Neural progenitor cell (in vitro differentiated cells): ENCODE measurements at regions not wholly inside any gene's neighbourhood (a gene's known extent, or its start where the extent isn't known, plus 50 kb on each side); places are given as distances from the start of the nearest gene placed in this dataset.

Source experiments
- DNase-seq: peaks from one replicate; pipeline ENCODE4 v3.0.0-alpha.2; 2016; ENCODE audit warnings: low spot score
- H2AFZ ChIP-seq: fragments of 200-600 bp; sonication (generic); replicated peaks from 2 replicates; pipeline ENCODE4 v1.6.1; 2016; ENCODE audit warnings: antibody characterized with exemption
- H3F3A ChIP-seq: fragments of 200-600 bp; sonication (generic); 2 replicates; pipeline ENCODE4 v1.6.1; 2016; ENCODE audit warnings: antibody characterized with exemption, low read depth
- H3K27ac ChIP-seq: fragments of 200-600 bp; sonication (generic); 2 replicates; pipeline ENCODE4 v1.5.1; 2016; ENCODE audit warnings: mild to moderate bottlenecking
- H3K27me3 ChIP-seq: fragments of 200-600 bp; sonication (generic); 2 replicates; pipeline ENCODE4 v1.6.1; 2016; ENCODE audit warnings: mild to moderate bottlenecking, moderate library complexity
- H3K36me3 ChIP-seq: fragments of 200-600 bp; sonication (generic); 2 replicates; pipeline ENCODE4 v1.5.1; 2016
- H3K4me1 ChIP-seq: fragments of 200-600 bp; sonication (generic); 2 replicates; pipeline ENCODE4 v1.6.1; 2016; ENCODE audit warnings: mixed run types
- H3K4me2 ChIP-seq: fragments of 200-600 bp; sonication (generic); 2 replicates; pipeline ENCODE4 v1.6.1; 2016
- H3K4me3 ChIP-seq: fragments of 200-600 bp; sonication (generic); 2 replicates; pipeline ENCODE4 v1.5.1; 2016
- H3K79me2 ChIP-seq: fragments of 200-600 bp; sonication (generic); 2 replicates; pipeline ENCODE4 v1.6.1; 2016; ENCODE audit warnings: low read depth
- H3K9ac ChIP-seq: fragments of 200-600 bp; sonication (generic); 2 replicates; pipeline ENCODE4 v1.6.1; 2016
- H3K9me3 ChIP-seq: fragments of 200-600 bp; sonication (generic); 2 replicates; pipeline ENCODE4 v1.5.1; 2016; ENCODE audit warnings: low read depth
- H4K20me1 ChIP-seq: fragments of 200-600 bp; sonication (generic); 2 replicates; pipeline ENCODE4 v1.6.1; 2016; ENCODE audit warnings: low read depth
- H3K27ac Mint-ChIP-seq: 3 replicates; pipeline ENCODE4 v1.8.0; 2021; ENCODE audit warnings: mixed read lengths
- H3K27me3 Mint-ChIP-seq: 2 replicates; pipeline ENCODE4 v1.8.0; 2022; ENCODE audit warnings: low read depth, mild to moderate bottlenecking, inconsistent platforms, moderate library complexity, mixed read lengths; ENCODE audit not compliant: insufficient read depth
- H3K36me3 Mint-ChIP-seq: 3 replicates; pipeline ENCODE4 v1.8.0; 2021; ENCODE audit warnings: mixed read lengths
- H3K4me1 Mint-ChIP-seq: 3 replicates; pipeline ENCODE4 v1.8.0; 2021; ENCODE audit warnings: mixed read lengths
- H3K4me3 Mint-ChIP-seq: 3 replicates; pipeline ENCODE4 v1.8.0; 2021; ENCODE audit warnings: mild to moderate bottlenecking, moderate library complexity, mixed read lengths
- H3K9me3 Mint-ChIP-seq: 3 replicates; pipeline ENCODE4 v1.8.0; 2020; ENCODE audit warnings: mixed read lengths
- EZH2 ChIP-seq: fragments of 200-600 bp; sonication (generic); IDR thresholded peaks from 2 replicates; pipeline ENCODE4 v1.6.1; 2017; ENCODE audit warnings: antibody characterized with exemption, mild to moderate bottlenecking, moderate library complexity
- EZH2phosphoT487 ChIP-seq: fragments of 200-600 bp; sonication (generic); IDR thresholded peaks from 2 replicates; pipeline ENCODE4 v1.6.1; 2017; ENCODE audit warnings: antibody characterized with exemption
- TF ChIP-seq, protein P1 (sequence below): fragments of 200-600 bp; sonication (generic); IDR thresholded peaks from 2 replicates; pipeline ENCODE4 v1.5.1; 2017; ENCODE audit warnings: antibody characterized with exemption, mild to moderate bottlenecking

DNA sequence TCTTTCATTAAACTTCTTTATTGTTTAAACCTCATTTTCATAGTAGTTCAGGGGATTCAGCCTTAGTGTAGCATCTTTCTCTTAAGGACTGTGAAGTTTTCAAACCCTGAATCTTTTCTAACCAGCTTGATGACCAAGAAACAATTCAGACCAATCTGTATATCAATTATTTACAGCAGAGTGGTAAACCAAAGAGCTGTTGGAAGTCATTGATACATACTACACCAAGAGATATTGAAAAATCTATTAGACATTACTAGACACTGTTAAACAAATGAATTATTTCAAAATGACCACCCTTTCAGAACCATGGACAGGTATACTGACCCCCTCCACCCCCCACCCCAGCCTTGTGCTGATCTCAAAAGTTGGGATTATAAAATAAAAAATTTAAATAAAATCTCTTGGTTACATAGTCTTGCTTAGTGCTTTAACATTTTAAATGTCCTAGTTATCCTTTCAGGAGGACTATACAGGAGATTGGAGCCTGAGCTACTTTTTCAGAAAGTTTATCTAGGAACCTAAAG lies 143.9 kb upstream of the LSM8 start:
- Histone ChIP-seq H3K4me2 (no peak overlapping the region), H3K27ac (no peak overlapping the region), H4K20me1 (no peaks in the 10 kb centered on the region), H2AFZ (no peak overlapping the region), H3K4me3 (no peak overlapping the region), H3F3A (no peaks in the 10 kb centered on the region), H3K9me3 (no peaks in the 10 kb centered on the region), H3K36me3 (no peaks in the 10 kb centered on the region), H3K9ac (no peak overlapping the region), H3K79me2 (no peaks in the 10 kb centered on the region), H3K27me3 (no peaks in the 10 kb centered on the region), H3K4me1 (no peaks in the 10 kb centered on the region)
- Mint-ChIP-seq H3K9me3 (no peaks in the 10 kb centered on the region), H3K36me3 (no peaks in the 10 kb centered on the region), H3K4me1 (no peaks in the 10 kb centered on the region), H3K4me3 (no peak overlapping the region), H3K27me3 (no peaks in the 10 kb centered on the region), H3K27ac (no peak overlapping the region)
- DNase-seq = no peak
- TF ChIP-seq, protein P1, sequence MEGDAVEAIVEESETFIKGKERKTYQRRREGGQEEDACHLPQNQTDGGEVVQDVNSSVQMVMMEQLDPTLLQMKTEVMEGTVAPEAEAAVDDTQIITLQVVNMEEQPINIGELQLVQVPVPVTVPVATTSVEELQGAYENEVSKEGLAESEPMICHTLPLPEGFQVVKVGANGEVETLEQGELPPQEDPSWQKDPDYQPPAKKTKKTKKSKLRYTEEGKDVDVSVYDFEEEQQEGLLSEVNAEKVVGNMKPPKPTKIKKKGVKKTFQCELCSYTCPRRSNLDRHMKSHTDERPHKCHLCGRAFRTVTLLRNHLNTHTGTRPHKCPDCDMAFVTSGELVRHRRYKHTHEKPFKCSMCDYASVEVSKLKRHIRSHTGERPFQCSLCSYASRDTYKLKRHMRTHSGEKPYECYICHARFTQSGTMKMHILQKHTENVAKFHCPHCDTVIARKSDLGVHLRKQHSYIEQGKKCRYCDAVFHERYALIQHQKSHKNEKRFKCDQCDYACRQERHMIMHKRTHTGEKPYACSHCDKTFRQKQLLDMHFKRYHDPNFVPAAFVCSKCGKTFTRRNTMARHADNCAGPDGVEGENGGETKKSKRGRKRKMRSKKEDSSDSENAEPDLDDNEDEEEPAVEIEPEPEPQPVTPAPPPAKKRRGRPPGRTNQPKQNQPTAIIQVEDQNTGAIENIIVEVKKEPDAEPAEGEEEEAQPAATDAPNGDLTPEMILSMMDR = no peak
- TF ChIP-seq EZH2 (no peak), EZH2phosphoT487 (no peak)

DNA sequence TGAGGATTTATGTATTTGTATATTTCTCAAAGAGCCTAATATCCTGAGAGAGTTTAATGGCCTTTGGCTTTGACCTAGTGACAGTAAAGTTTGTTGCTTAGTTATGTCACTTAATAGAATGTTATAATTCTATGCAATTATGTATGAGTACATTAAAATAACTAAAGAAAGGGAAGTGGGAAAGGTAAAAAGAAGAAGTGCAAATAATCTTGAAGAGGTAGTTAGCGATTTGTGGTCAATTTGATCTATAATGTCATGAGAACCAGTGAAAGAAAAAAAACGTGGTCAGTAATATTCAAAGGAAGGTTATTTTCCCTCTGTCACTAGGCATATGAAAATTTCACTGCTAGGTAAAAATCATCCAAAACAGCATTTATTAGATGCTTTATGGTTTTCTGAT lies 143.4 kb upstream of the LSM8 start:
- H3K4me1 Mint-ChIP-seq = no peaks in the 10 kb centered on the region
- no peaks in the 10 kb centered on the region for H3K9me3 Mint-ChIP-seq
- Histone ChIP-seq H3K27ac (no peak overlapping the region), H3K9me3 (no peaks in the 10 kb centered on the region), H3K4me1 (no peaks in the 10 kb centered on the region), H3K9ac (no peak overlapping the region), H3K4me3 (no peak overlapping the region), H3K27me3 (no peaks in the 10 kb centered on the region), H3F3A (no peaks in the 10 kb centered on the region), H3K36me3 (no peaks in the 10 kb centered on the region), H2AFZ (no peak overlapping the region), H4K20me1 (no peaks in the 10 kb centered on the region), H3K4me2 (no peak overlapping the region), H3K79me2 (no peaks in the 10 kb centered on the region)
- TF ChIP-seq, protein P1 = no peak
- no peak for TF ChIP-seq EZH2
- no peak for TF ChIP-seq EZH2phosphoT487
- no peaks in the 10 kb centered on the region for H3K36me3 Mint-ChIP-seq
- no peak for DNase-seq
- H3K27me3 Mint-ChIP-seq = no peaks in the 10 kb centered on the region
- H3K4me3 Mint-ChIP-seq = no peak overlapping the region
- H3K27ac Mint-ChIP-seq = no peak overlapping the region

GRCh38 chr7:118041251-118041878 lies 142.6 kb upstream of the LSM8 start:
- no peak overlapping the region for H3K4me2 ChIP-seq
- no peak overlapping the region for H2AFZ ChIP-seq
- no peak overlapping the region for H3K4me3 ChIP-seq
- H3K4me3 Mint-ChIP-seq = no peak overlapping the region
- H3K4me1 Mint-ChIP-seq = no peaks in the 10 kb centered on the region
- no peaks in the 10 kb centered on the region for H3F3A ChIP-seq
- H3K4me1 ChIP-seq = no peaks in the 10 kb centered on the region
- H3K9me3 Mint-ChIP-seq = no peaks in the 10 kb centered on the region
- H3K27me3 Mint-ChIP-seq = no peaks in the 10 kb centered on the region
- no peaks in the 10 kb centered on the region for H3K27me3 ChIP-seq
- no peak overlapping the region for H3K27ac ChIP-seq
- H3K9ac ChIP-seq = no peak overlapping the region
- no peaks in the 10 kb centered on the region for H3K36me3 ChIP-seq
- H3K36me3 Mint-ChIP-seq = no peaks in the 10 kb centered on the region
- no peaks in the 10 kb centered on the region for H4K20me1 ChIP-seq
- no peaks in the 10 kb centered on the region for H3K79me2 ChIP-seq
- DNase-seq = no peak
- H3K27ac Mint-ChIP-seq = no peak overlapping the region
- H3K9me3 ChIP-seq = no peaks in the 10 kb centered on the region
- TF ChIP-seq EZH2phosphoT487 (no peak), EZH2 (no peak)
- TF ChIP-seq, protein P1 = no peak
